ENCODE measurements at regions not wholly inside any gene's neighbourhood (a gene's known extent, or its start where the extent isn't known, plus 50 kb on each side); places are given as distances from the start of the nearest gene placed in this dataset.
"Not testable (repeated sequence)": the region's sequence is repeated elsewhere in the genome, so short reads cannot be mapped to it uniquely, and the experiment has no call there.

GRCh38 chr16:33774724-33775123 is 315.3 kb downstream of the TP53TG3F start:
- TF ChIP-seq CTCF (IDR thresholded peaks at IDR 0.05; ENCODE audit: low read depth, low read length); EZH2phosphoT487 (IDR thresholded peaks at IDR 0.05; ENCODE audit: low read depth): not testable (repeated sequence)
